Mucosa of descending colon (tissue), 3 donors: ENCODE measurements at regions not wholly inside any gene's neighbourhood (a gene's known extent, or its start where the extent isn't known, plus 50 kb on each side); places are given as distances from the start of the nearest gene placed in this dataset.

ENCODE experiments used
- ATAC-seq: fragments of 200-7000 bp; cut with Tn5 transposase; one replicate; pipeline ENCODE4 v1.9.1; 2020; ENCODE audit warnings: mild to moderate bottlenecking, moderate library complexity
- DNase-seq, 3 donors: peaks; one replicate each; pipeline ENCODE4 v3.0.0-alpha.2; 2020
- H3K36me3 ChIP-seq: fragments of 200-600 bp; one replicate; pipeline ENCODE4 v1.8.0; 2021; ENCODE audit warnings: low read depth, mild to moderate bottlenecking
- H3K4me1 ChIP-seq: fragments of 200-600 bp; one replicate; pipeline ENCODE4 v1.8.0; 2021; ENCODE audit warnings: low read depth, mild to moderate bottlenecking
- H3K4me3 ChIP-seq: fragments of 200-600 bp; one replicate; pipeline ENCODE4 v1.8.0; 2021; ENCODE audit warnings: mild to moderate bottlenecking
- H3K9me3 ChIP-seq: fragments of 200-600 bp; one replicate; pipeline ENCODE4 v1.8.0; 2021; ENCODE audit warnings: mild to moderate bottlenecking
- CTCF ChIP-seq: fragments of 200-600 bp; IDR thresholded peaks from one replicate; pipeline ENCODE4 v1.8.0; 2022; ENCODE audit warnings: antibody characterized with exemption, mild to moderate bottlenecking
- intact Hi-C, 2 donors: fragments of 100-400 bp; cut with DNase I in 1 of 2; cut with micrococcal nuclease in 1 of 2; formaldehyde crosslinking; loops; one replicate each; pipeline versions ENCODE4 v1.11.0 to v1.11.1; 2022; cut with DNase I, micrococcal nuclease
- donor health status: DM: no; HTN: no; CAD: no; lungs with moderate emphysema.
- donor health status: DM: no; HTN: no; CAD: no.
- donor health status: DM: no; HTN: yes; CAD: no.

- Histone ChIP-seq H3K9me3 (no peaks in the 10 kb centered on the region), H3K36me3 (no peaks in the 10 kb centered on the region), H3K4me1 (no peaks in the 10 kb centered on the region), H3K4me3 (no peak overlapping the region)
- no peak for ATAC-seq
- TF ChIP-seq CTCF, result no peak
- intact Hi-C loops, result no loop called here
- DNase-seq, result no peak
Measured at GRCh38 chr17:79295307-79295706, 220.7 kb downstream of the ENGASE start.

GRCh38 chr17:79294459-79295071 lies 219.9 kb downstream of the ENGASE start:
- Histone ChIP-seq H3K9me3 (no peaks in the 10 kb centered on the region), H3K4me1 (no peaks in the 10 kb centered on the region), H3K4me3 (no peak overlapping the region), H3K36me3 (no peaks in the 10 kb centered on the region)
- no peak for TF ChIP-seq CTCF
- DNase-seq (peak in 2 of 3 donors; percentile 72 to 76), ATAC-seq (peak; percentile 65)
- intact Hi-C loops, result no loop called here

- DNase-seq (no peak), ATAC-seq (no peak)
- Histone ChIP-seq H3K36me3 (no peaks in the 10 kb centered on the region), H3K9me3 (no peaks in the 10 kb centered on the region), H3K4me1 (no peaks in the 10 kb centered on the region), H3K4me3 (no peak overlapping the region)
- intact Hi-C loops, result no loop called here
- no peak for TF ChIP-seq CTCF
Measured at GRCh38 chr17:79292501-79292900, 217.9 kb downstream of the ENGASE start.

GRCh38 chr17:79291391-79291790 lies 216.8 kb downstream of the ENGASE start:
- DNase-seq (no peak), ATAC-seq (no peak)
- intact Hi-C loops, result no loop called here
- Histone ChIP-seq H3K9me3 (no peaks in the 10 kb centered on the region), H3K4me1 (no peaks in the 10 kb centered on the region), H3K4me3 (no peak overlapping the region), H3K36me3 (no peaks in the 10 kb centered on the region)
- no peak for TF ChIP-seq CTCF

- ATAC-seq (no peak), DNase-seq (no peak)
- H3K4me1 ChIP-seq, result no peaks in the 10 kb centered on the region
- no peaks in the 10 kb centered on the region for H3K9me3 ChIP-seq
- no peaks in the 10 kb centered on the region for H3K36me3 ChIP-seq
- no peak overlapping the region for H3K4me3 ChIP-seq
- TF ChIP-seq CTCF, result no peak
- intact Hi-C loops, result no loop called here
Measured at GRCh38 chr17:79290726-79291125, 216.1 kb downstream of the ENGASE start.

- DNase-seq, result no peak
- ATAC-seq, result no peak
- intact Hi-C loops, result no loop called here
- TF ChIP-seq CTCF, result no peak
- H3K4me1 ChIP-seq, result no peaks in the 10 kb centered on the region
- no peak overlapping the region for H3K4me3 ChIP-seq
- H3K9me3 ChIP-seq, result no peaks in the 10 kb centered on the region
- H3K36me3 ChIP-seq, result no peaks in the 10 kb centered on the region
Measured at GRCh38 chr17:79288950-79289349, 214.3 kb downstream of the ENGASE start.
